Fibroblast of peridontal ligament (primary cell): ENCODE measurements at regions not wholly inside any gene's neighbourhood (a gene's known extent, or its start where the extent isn't known, plus 50 kb on each side); places are given as distances from the start of the nearest gene placed in this dataset.

Source experiments
- DNase-seq: peaks from one replicate; pipeline ENCODE4 v3.0.0-alpha.2; 2010; ENCODE audit errors: extremely low read depth

- DNase-seq: no peak
Observed at GRCh38 chr5:109945097-109945678, 255.5 kb downstream of the MAN2A1 start.

GRCh38 chr5:109945723-109946480 lies 256.2 kb downstream of the MAN2A1 start:
- no peak for DNase-seq

DNA sequence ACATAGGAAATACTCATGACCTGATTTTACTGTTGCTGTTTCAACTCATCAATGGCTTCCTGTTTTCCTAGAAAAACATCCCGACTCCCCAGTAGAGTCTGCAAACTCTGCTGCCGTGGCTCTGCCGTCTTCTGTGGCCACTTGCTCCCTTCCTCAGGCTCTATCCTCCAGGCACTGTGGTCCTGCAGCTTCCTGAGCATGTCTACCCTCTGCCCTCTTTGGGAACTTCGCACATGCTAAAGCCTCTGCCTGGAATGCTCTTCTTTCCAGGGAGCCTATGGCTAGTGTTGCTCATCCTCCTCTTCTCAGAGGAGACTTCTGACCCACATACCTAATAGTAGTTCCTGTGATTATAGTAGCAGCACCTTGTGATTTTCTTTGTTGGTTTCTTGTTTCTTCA lies 256.9 kb downstream of the MAN2A1 start:
- DNase-seq: no peak

GRCh38 chr5:109947667-109948066 lies 257.9 kb downstream of the MAN2A1 start:
- DNase-seq: no peak

DNA sequence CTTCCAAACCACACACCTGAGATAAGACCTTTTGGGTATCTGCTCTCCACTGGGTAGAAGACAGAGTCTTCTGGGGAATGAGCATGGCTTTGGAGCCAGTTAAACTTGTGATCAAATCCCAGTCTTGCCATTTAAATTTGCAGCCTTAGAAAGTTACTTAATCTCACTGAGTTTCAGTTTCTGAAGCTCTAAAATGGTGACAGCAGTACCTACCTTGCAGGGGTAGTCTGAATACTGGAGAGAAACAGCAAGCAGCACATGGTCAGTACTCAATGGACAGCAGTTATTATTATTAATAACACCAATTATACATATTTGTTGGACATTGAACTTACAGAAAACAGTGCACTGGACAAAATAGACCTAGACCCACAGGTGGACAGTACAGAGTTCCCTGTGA lies 260.9 kb downstream of the MAN2A1 start:
- no peak for DNase-seq

DNA sequence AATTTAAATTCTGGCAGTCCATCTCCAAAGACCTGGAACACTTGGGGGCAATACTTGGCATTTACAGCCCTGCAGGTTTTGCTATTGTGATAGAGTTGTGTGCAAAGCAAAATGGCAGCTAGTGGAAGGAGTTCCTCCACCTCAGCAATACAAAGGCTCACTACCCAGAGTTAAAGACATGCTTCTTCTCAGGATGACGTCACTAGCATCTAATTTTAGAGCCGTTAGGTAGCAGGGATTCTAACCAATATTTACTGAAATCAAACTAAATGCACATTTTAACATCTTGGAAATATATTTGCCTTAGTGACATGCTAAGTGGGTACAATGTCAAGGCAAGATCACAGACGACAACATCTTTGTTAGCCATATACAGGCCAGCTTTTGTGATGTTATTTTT lies 261.6 kb downstream of the MAN2A1 start:
- DNase-seq: no peak

DNA sequence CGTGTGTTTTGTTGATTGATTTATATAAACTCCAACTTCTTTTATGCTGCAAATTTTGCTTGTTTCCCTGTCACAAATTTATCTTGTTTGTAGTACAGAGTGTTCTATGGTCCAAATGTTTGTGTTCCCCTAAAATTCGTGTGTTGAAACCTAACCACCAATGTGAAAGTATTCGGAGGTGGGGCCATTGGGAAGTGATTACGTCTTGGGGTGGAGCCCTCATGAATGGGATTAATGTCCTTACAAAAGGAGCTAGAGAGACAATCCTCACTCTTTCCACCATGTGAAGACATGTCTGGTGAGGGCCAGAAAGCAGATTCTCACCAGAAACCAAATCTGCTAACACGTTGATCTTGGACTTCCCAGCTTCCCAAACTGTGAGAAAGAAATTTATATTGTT lies 262.0 kb downstream of the MAN2A1 start:
- DNase-seq: no peak

DNA sequence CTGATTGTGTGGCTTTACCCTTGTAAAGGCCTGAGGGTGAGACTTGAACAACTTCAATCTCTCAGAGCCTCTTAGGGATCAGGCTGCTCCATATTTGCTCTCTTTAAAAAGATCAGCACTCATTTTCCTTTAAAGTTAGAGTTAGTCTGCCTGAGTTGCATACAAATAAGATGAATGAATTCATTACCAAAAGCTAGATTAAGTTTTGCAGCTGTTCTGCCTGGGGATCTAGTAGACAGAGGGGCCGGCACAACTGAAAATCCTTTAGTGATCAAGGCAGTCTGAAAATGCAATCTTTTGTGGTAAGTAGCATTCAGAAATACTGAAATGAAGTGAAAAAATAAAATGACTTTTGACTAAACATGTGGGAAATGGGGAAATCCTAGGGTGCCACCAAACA lies 264.0 kb downstream of the MAN2A1 start:
- no peak for DNase-seq

DNA sequence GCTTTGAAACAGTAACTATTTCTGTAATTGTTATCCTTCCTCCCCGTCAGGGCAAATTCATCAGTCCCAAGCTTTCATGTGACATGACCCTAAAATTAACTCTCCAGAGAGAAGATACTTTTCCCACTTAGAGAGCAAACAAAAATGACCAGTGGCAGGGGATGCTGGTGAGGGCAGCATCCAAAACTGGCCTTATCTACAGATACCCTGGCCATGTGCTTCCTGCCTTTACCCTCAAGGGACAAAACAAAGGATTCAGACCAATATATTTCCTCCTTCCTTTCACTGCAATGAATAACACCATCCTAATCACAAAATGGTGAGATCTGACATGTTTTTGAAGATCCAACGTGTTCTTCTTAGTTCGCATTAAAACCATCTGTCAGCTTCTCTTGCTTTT lies 267.2 kb downstream of the MAN2A1 start:
- DNase-seq: no peak

GRCh38 chr5:109958082-109958481 lies 268.4 kb downstream of the MAN2A1 start:
- no peak for DNase-seq

DNA sequence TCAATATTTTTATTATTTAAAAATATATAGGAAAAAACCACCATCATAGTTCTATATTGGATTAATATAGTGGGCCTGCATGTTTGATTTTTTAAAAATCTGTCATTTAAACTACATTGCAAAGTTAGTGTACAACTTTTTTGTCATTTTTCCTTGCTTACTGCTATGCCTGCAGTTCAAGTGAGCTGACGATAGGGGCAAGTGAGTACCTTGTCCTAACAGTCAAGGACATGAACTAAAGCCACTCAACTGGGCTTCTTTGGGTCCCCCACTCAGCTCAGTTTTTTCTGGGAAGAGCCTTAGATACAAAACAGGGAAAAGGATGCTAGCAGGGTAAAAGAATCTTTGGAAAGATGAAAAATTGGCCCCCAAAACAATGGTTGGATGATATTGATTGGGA lies 269.9 kb downstream of the MAN2A1 start:
- DNase-seq: no peak

GRCh38 chr5:109961751-109962150 lies 272.0 kb downstream of the MAN2A1 start:
- no peak for DNase-seq

DNA sequence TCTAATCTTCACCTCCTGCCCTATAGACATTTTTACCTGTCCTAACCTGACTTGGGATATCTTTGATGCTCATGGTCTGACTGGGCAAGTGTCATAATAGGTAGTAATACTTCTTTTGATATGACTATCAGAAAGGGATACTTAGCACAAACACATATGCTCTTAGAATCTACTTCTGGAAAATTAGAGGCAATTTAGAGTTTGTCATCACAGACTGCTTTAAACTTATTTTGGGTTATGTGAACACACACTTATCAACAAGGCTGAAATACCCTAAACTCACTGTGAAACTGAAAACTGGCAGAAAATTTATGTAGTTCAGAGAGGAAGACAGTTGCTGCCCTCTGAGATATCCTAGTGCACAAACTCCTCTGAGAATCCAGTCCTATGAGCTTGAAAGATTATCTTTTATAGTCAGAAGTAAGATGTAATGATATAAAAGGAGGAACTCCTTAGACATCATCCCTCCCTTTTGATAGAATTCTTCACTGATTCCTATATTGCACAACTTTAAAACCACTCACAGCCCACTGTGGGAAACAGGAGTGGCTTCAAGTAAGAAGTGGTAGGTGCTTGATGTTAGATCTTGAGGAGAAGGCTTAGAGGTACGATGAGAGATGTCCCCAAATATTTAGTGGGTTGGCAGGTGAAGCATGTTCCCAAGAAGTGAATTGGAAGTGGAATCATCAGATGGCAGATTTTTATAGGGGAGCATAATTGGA lies 273.3 kb downstream of the MAN2A1 start:
- DNase-seq: no peak

DNA sequence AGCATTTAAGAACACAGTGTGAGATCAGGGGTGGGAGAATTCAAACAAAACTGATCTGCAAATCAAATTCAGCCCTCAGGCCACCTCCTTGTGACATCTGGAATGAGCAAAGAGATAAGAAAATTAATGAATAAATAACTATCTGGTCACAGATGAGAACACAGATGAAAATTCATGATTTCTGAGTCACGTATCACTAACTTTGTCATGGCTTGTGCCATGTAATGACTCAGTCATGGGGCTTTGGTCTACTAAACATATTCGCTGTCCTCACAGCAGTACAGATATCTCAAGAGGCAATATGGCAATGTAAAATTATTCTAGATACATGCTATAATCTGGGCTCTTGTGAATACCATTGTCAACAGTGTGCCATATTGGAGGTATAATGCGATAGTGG lies 274.4 kb downstream of the MAN2A1 start:
- DNase-seq: no peak

DNA sequence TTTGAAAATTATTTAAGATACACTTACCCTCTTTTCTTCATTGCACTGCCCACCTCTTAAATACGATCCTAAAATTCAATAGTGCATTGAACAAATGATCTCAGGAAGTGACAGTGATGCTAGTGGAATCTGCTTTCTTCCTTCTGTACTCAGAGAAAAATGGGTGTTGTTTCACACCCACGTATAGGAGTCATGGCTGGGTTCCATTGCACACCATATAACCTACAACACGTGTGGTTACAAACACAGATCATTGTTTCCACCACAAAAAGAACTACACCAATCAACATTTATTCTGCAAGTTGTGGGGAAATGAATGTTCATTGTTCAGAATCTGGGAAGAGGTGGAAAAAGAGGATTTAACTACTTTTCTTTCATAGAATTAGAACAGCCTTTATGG lies 275.9 kb downstream of the MAN2A1 start:
- no peak for DNase-seq

DNA sequence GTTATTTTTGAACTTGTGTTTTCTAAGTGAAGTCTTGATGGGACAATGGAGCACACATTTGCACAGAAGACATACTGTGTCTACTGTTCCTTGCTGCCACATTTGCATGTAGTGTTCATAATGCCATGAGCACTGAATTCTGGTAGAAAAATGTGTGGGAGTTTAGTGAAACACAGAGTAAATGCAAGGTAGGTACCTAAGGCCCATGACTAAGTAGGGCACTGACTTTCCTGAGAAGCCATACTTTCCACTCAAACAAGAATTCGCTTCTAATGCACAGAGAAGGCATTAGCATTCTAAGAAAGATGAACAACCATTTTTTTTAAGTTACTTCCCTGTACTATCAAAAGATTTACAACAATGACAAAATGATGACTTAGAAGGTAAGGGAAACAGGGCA lies 282.2 kb downstream of the MAN2A1 start:
- no peak for DNase-seq

GRCh38 chr5:109981979-109982378 lies 292.3 kb downstream of the MAN2A1 start:
- DNase-seq: no peak

DNA sequence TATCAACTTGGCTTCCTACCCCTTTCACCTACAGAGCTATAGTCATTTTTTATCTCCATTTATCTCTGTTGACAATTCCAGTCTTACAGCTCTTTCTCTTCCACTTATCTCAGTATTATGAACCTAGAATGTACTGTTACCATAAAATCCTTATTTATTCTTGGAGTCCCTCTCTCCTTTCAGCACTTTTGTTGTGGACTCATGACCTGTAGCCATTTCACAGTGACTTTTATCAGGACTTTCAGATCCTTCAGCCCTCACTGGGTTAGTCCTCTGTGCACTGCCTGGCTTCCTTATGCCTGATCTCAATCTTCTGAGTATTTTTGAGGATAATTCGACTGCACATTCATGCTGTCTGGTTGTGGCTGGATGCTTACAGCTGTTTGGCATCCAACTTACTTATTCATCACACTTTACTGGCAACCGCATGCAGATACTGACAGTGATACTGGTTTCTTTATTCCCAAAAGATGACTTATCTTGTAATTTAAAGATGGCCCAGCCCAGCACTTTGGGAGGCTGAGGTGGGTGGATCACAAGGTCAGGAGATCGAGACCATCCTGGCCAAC lies 293.3 kb downstream of the MAN2A1 start:
- DNase-seq: no peak

- no peak for DNase-seq
Observed at GRCh38 chr5:109986726-109987125, 297.0 kb downstream of the MAN2A1 start.

DNA sequence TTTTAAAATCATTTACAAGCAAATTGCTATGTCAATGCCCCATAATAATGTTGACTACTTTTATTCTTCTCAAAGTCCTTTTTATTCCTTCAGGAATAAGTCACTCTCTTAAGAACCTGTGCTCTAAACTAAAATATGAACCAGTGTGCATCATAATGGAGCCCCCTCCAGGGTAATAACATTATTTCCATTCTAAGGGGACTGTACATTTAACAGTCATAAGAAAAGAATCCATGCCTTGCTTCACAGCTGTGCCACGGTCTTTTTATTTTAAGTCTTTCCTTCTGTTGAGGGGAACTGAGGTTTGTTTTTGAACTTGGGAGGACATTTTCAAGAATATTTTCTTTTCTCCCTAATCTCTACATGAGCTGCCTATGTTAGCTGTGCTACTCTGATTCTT lies 297.6 kb downstream of the MAN2A1 start:
- DNase-seq: no peak

- DNase-seq: no peak
Observed at GRCh38 chr5:109987970-109988369, 298.2 kb downstream of the MAN2A1 start.

DNA sequence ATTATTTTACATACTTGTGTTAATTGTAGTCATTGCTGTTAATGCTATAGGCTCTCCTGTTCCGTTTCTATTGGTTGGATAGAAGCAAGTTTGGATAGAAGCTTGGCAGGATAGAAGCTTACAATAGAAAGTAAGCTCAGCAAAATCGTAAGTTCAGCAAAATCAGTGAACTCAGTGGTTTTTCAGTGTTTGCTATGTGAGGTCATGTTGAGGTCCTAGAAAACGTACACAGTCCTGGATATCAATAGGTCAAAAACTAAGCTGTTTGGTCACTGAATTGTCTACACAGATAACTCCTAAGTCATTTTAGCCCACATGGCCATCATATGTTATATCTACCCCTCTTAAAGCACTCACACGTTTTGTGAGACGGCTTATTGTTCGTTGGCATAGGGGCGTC lies 299.4 kb downstream of the MAN2A1 start:
- DNase-seq: no peak
